ENCODE measurements at regions not wholly inside any gene's neighbourhood (a gene's known extent, or its start where the extent isn't known, plus 50 kb on each side); places are given as distances from the start of the nearest gene placed in this dataset.

- Histone ChIP-seq H3K36me3 (peaks cover 45% of the 10 kb centered on the region), H3K27ac (no peak overlapping the region)
Observed at GRCh38 chr12:124456133-124456651, 111.2 kb downstream of the NCOR2 start.

GRCh38 chr12:124455336-124455735 lies 112.1 kb downstream of the NCOR2 start:
- peaks cover 61% of the 10 kb centered on the region for H3K4me1 ChIP-seq
- peak in 1 of 2 donors; percentile 56 for DNase-seq (ENCODE audit: low spot score in 2 of 2)
- no peaks in the 10 kb centered on the region for H3K27me3 ChIP-seq
- TF ChIP-seq POLR2AphosphoS5 (IDR thresholded peaks at IDR 0.05): no peak
- no peak for TF ChIP-seq EP300 (IDR thresholded peaks at IDR 0.05)
- no peak for TF ChIP-seq POLR2A (IDR thresholded peaks at IDR 0.05)
- no peak for TF ChIP-seq CTCF (IDR thresholded peaks at IDR 0.05)
- peaks cover 44% of the 10 kb centered on the region for H3K36me3 ChIP-seq
- H3K4me3 ChIP-seq: no peak overlapping the region
- no peak overlapping the region for H3K27ac ChIP-seq
- 75% methylated on average over 6 of the region's 9 CpGs for WGBS
- H3K9me3 ChIP-seq: no peaks in the 10 kb centered on the region

More at GRCh38 chr12:124456133-124456651, 111.2 kb downstream of the NCOR2 start:
- WGBS: 97% methylated on average over 11 of the region's 12 CpGs
- DNase-seq (ENCODE audit: low spot score in 2 of 2): peak in 1 of 2 donors; percentile 57
- H3K27me3 ChIP-seq: no peaks in the 10 kb centered on the region
- H3K4me3 ChIP-seq: no peak overlapping the region
- H3K9me3 ChIP-seq: no peaks in the 10 kb centered on the region
- TF ChIP-seq POLR2AphosphoS5 (IDR thresholded peaks at IDR 0.05) (no peak), POLR2A (IDR thresholded peaks at IDR 0.05) (no peak), CTCF (IDR thresholded peaks at IDR 0.05) (no peak), EP300 (IDR thresholded peaks at IDR 0.05) (no peak)
- peaks cover 61% of the 10 kb centered on the region for H3K4me1 ChIP-seq

- H3K27me3 ChIP-seq: no peaks in the 10 kb centered on the region
- peak overlapping the region; percentile 68 for H3K27ac ChIP-seq
- 53% methylated on average over 13 of the region's 13 CpGs for WGBS
- H3K9me3 ChIP-seq: no peaks in the 10 kb centered on the region
- TF ChIP-seq CTCF (IDR thresholded peaks at IDR 0.05) (no peak), POLR2AphosphoS5 (IDR thresholded peaks at IDR 0.05) (no peak), EP300 (IDR thresholded peaks at IDR 0.05) (no peak), POLR2A (IDR thresholded peaks at IDR 0.05) (no peak)
- peaks cover 43% of the 10 kb centered on the region for H3K36me3 ChIP-seq
- H3K4me3 ChIP-seq: no peak overlapping the region
- DNase-seq (ENCODE audit: low spot score in 2 of 2): peak in 1 of 2 donors; percentile 55
- H3K4me1 ChIP-seq: peaks cover 61% of the 10 kb centered on the region
Observed at GRCh38 chr12:124454735-124455134, 112.7 kb downstream of the NCOR2 start.

GRCh38 chr12:124454352-124454725 lies 113.1 kb downstream of the NCOR2 start:
- peaks cover 43% of the 10 kb centered on the region for H3K36me3 ChIP-seq
- peaks cover 61% of the 10 kb centered on the region for H3K4me1 ChIP-seq
- H3K27ac ChIP-seq: peak overlapping the region; percentile 68
- no peaks in the 10 kb centered on the region for H3K9me3 ChIP-seq
- no peak overlapping the region for H3K4me3 ChIP-seq
- 51% methylated on average over 11 of the region's 11 CpGs for whole genome bisulfite sequencing
- TF ChIP-seq POLR2A (IDR thresholded peaks at IDR 0.05): no peak
- no peak for TF ChIP-seq EP300 (IDR thresholded peaks at IDR 0.05)
- no peak for TF ChIP-seq CTCF (IDR thresholded peaks at IDR 0.05)
- no peak for TF ChIP-seq POLR2AphosphoS5 (IDR thresholded peaks at IDR 0.05)
- DNase-seq (ENCODE audit: low spot score in 2 of 2): peak in 1 of 2 donors; percentile 71
- H3K27me3 ChIP-seq: no peaks in the 10 kb centered on the region

GRCh38 chr12:124453419-124454351 lies 113.7 kb downstream of the NCOR2 start:
- Histone ChIP-seq H3K4me3 (no peak overlapping the region), H3K4me1 (peaks cover 61% of the 10 kb centered on the region), H3K27me3 (no peaks in the 10 kb centered on the region), H3K27ac (peak overlapping the region; percentile 68), H3K36me3 (peaks cover 43% of the 10 kb centered on the region), H3K9me3 (no peaks in the 10 kb centered on the region)
- WGBS: 45% methylated on average over 15 of the region's 27 CpGs
- peak in 2 of 3 donors; percentile 66 to 78 for TF ChIP-seq POLR2AphosphoS5 (IDR thresholded peaks at IDR 0.05)
- no peak for TF ChIP-seq EP300 (IDR thresholded peaks at IDR 0.05)
- no peak for TF ChIP-seq POLR2A (IDR thresholded peaks at IDR 0.05)
- peak in 1 of 2 donors; percentile 92 for DNase-seq (ENCODE audit: low spot score in 2 of 2)
